ENCODE measurements at regions not wholly inside any gene's neighbourhood (a gene's known extent, or its start where the extent isn't known, plus 50 kb on each side); places are given as distances from the start of the nearest gene placed in this dataset.

DNA sequence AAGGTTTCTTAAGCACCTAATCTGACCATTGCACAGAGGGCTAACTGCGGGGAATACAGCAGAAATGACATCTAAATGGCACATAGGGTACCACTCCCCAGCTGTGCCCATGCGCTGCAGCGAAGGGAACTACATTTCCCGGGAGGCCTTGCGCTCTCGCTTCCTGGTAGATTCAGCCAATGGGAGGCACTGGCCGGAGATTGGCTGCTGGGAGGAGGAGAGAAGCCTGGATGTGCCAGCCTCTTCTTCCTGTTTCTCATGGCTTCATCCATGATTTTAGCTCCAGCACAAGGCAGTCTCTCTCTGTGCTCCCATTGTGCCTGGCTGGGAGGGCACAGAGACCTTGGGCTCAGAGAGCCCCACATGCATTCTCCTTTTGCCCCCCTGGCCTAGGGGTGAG lies 101.7 kb upstream of the FOXA2 start:
- intact Hi-C loops (cut with micrococcal nuclease), result loop anchor here (10.0 kb wide), 2 partner anchors 739 to 919 kb away; partner anchors contain the start of genes CST9 and NAPB
- H3K36me3 ChIP-seq (ENCODE audit: control insufficient read depth in 2 of 2, extremely low read depth in 1 of 2, insufficient read depth in 2 of 2, low read length in 2 of 2), result no peaks in the 10 kb centered on the region
- H2AFZ ChIP-seq (ENCODE audit: low read depth, low read length), result peak overlapping the region; percentile 84
- POLR2A ChIA-PET, result no interaction called here
- no peak overlapping the region for H3K4me3 ChIP-seq (replicated peaks in 1 of 3; ENCODE audit: insufficient read depth in 1 of 3, low read depth in 1 of 3, low read length in 3 of 3)
- CTCF ChIA-PET, result interaction anchor here (1.6 to 6.6 kb wide), 5 partner anchors 289 to 654 kb away, joined by 8 to 136 read pairs (median 18); no protein-coding TSS in a partner anchor
- dilution Hi-C loops (cut with MboI; ENCODE audit: extremely low pct_ligation_motif_present, low sequenced_read_pairs), result loop anchor here (25.0 kb wide), 1 partner anchor 349 kb away; no protein-coding TSS in a partner anchor
- peaks cover 20% of the 10 kb centered on the region for H3K4me1 ChIP-seq (ENCODE audit: control insufficient read depth, extremely low read depth, insufficient read depth, low read length)
- no peak overlapping the region for H3K27ac ChIP-seq (ENCODE audit: insufficient read depth, low read depth, low read length)
- TF ChIP-seq, protein P1, sequence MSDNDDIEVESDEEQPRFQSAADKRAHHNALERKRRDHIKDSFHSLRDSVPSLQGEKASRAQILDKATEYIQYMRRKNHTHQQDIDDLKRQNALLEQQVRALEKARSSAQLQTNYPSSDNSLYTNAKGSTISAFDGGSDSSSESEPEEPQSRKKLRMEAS (IDR thresholded peaks at IDR 0.05; ENCODE audit: insufficient read depth, insufficient read length), result no peak
- H3K9ac ChIP-seq (replicated peaks; ENCODE audit: extremely low read depth, insufficient read depth, low read length), result no peak overlapping the region
- no peaks in the 10 kb centered on the region for H4K20me1 ChIP-seq (replicated peaks; ENCODE audit: control insufficient read depth, extremely low read depth, insufficient read depth, low read length)
- H3K9me3 ChIP-seq (replicated peaks; ENCODE audit: control insufficient read depth, insufficient read depth, low read length), result no peaks in the 10 kb centered on the region
- no peaks in the 10 kb centered on the region for H3K79me2 ChIP-seq (ENCODE audit: control insufficient read depth, insufficient read depth, low read length)
- H3K4me2 ChIP-seq (ENCODE audit: insufficient read depth, low read length), result no peak overlapping the region
- peaks cover 0 to 4% of the 10 kb centered on the region in 2 experiments for H3K27me3 ChIP-seq (ENCODE audit: control insufficient read depth in 2 of 2, insufficient read depth in 2 of 2, low read length in 2 of 2)
- peak; percentile 70 for DNase-seq (ENCODE audit: low read depth, low spot score)
- H3K9me1 ChIP-seq (replicated peaks; ENCODE audit: control insufficient read depth, extremely low read depth, insufficient read depth, low read length), result no peaks in the 10 kb centered on the region
- BruUV-seq (replicated peaks), result no TSS peak
- peak; percentile 94 for FAIRE-seq

DNA sequence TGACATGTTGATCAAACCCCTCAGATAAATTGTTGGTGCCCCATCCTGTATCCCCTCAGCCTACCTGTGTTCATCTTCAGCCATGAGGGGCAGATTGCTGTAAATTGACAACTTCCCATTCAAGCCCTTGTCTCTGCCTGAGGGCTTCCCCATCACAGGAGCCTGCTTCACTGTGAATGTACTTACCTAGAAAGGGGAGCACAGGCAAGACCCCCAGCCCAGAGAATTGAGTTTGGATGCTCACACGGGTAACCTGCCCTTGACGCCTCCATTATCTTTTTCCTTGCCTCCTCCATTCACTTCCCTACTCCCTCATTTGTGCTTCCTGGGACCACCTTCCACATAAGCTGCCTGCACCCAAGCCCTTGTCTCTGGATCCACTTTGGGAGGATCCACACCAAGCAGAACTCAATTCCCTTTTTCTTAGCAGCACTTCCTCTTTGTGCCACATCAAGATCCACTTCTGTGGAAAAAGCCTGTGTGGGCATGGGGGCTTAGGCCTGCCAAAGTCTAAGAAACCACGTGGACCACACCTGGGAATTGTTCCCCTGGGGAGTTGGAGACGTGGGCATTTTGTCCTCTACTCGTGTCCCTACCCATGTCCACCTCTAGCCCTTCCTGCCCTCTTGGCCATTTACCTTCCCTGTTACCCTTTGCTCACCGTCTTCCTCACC lies 103.4 kb upstream of the FOXA2 start:
- dilution Hi-C loops (cut with MboI; ENCODE audit: extremely low pct_ligation_motif_present, low sequenced_read_pairs) (loop anchor here (25.0 kb wide), 1 partner anchor 351 kb away; no protein-coding TSS in a partner anchor), intact Hi-C loops (cut with micrococcal nuclease) (loop anchor here (10.0 kb wide), 2 partner anchors 737 to 917 kb away; partner anchors contain the start of genes CST9 and NAPB)
- Histone ChIP-seq H3K4me3 (replicated peaks in 1 of 3; ENCODE audit: insufficient read depth in 1 of 3, low read depth in 1 of 3, low read length in 3 of 3) (no peak overlapping the region), H3K36me3 (ENCODE audit: control insufficient read depth in 2 of 2, extremely low read depth in 1 of 2, insufficient read depth in 2 of 2, low read length in 2 of 2) (no peaks in the 10 kb centered on the region), H3K9me3 (replicated peaks; ENCODE audit: control insufficient read depth, insufficient read depth, low read length) (no peaks in the 10 kb centered on the region), H2AFZ (ENCODE audit: low read depth, low read length) (no peak overlapping the region), H3K79me2 (ENCODE audit: control insufficient read depth, insufficient read depth, low read length) (no peaks in the 10 kb centered on the region), H3K27me3 (ENCODE audit: control insufficient read depth in 2 of 2, insufficient read depth in 2 of 2, low read length in 2 of 2) (peaks cover 0 to 3% of the 10 kb centered on the region in 2 experiments), H3K4me2 (ENCODE audit: insufficient read depth, low read length) (no peak overlapping the region), H3K4me1 (ENCODE audit: control insufficient read depth, extremely low read depth, insufficient read depth, low read length) (peaks cover 25% of the 10 kb centered on the region), H3K9ac (replicated peaks; ENCODE audit: extremely low read depth, insufficient read depth, low read length) (no peak overlapping the region), H4K20me1 (replicated peaks; ENCODE audit: control insufficient read depth, extremely low read depth, insufficient read depth, low read length) (no peaks in the 10 kb centered on the region), H3K27ac (ENCODE audit: insufficient read depth, low read depth, low read length) (no peak overlapping the region), H3K9me1 (replicated peaks; ENCODE audit: control insufficient read depth, extremely low read depth, insufficient read depth, low read length) (no peaks in the 10 kb centered on the region)
- no TSS peak for BruUV-seq (replicated peaks)
- POLR2A ChIA-PET, result no interaction called here
- CTCF ChIA-PET, result interaction anchor here (0.9 to 1.2 kb wide), 2 partner anchors 287 to 653 kb away, joined by 3 read pairs; no protein-coding TSS in a partner anchor
- TF ChIP-seq FOS (IDR thresholded peaks at IDR 0.05; ENCODE audit: borderline replicate concordance, insufficient read depth, low read length) (no peak), EZH2 (IDR thresholded peaks at IDR 0.05; ENCODE audit: borderline replicate concordance, low read depth, low read length, severe bottlenecking) (no peak), POLR2A (IDR thresholded peaks at IDR 0.05; ENCODE audit: low read depth, low read length) (no peak), GATA2 (IDR thresholded peaks at IDR 0.05; ENCODE audit: insufficient read depth, insufficient read length, low read depth, low read length) (no peak), CTCF (IDR thresholded peaks at IDR 0.05; ENCODE audit: extremely low read depth in 1 of 2, insufficient read depth in 1 of 2, low read depth in 1 of 2, low read length in 2 of 2) (no peak), POLR2AphosphoS5 (IDR thresholded peaks at IDR 0.05; ENCODE audit: insufficient read depth, low read depth, low read length) (no peak), MYC (IDR thresholded peaks at IDR 0.05; ENCODE audit: low read depth, low read length) (no peak), JUN (IDR thresholded peaks at IDR 0.05; ENCODE audit: borderline replicate concordance, insufficient read depth, insufficient read length, low read depth) (no peak)
- TF ChIP-seq, protein P1 (IDR thresholded peaks at IDR 0.05; ENCODE audit: insufficient read depth, insufficient read length), result no peak
- no peak for FAIRE-seq
- DNase-seq (ENCODE audit: low read depth, low spot score), result no peak

All from endothelial cell of umbilical vein (primary cell).